Sigmoid colon (tissue), 4 donors: ENCODE measurements at regions not wholly inside any gene's neighbourhood (a gene's known extent, or its start where the extent isn't known, plus 50 kb on each side); places are given as distances from the start of the nearest gene placed in this dataset.

ENCODE experiments used
- CTCF ChIP-seq, 4 experiments: fragments of 450-650 bp in 3 of 4; fragments of 200-600 bp in 1 of 4; IDR thresholded peaks; one replicate each; pipeline ENCODE4 v1.5.1; 2016 to 2019; ENCODE audit warnings: antibody characterized with exemption in 4 of 4, mild to moderate bottlenecking in 3 of 4, moderate library complexity in 2 of 4
- EP300 ChIP-seq, 4 donors: sonication (generic); formaldehyde crosslinking; IDR thresholded peaks; one replicate each; pipeline ENCODE4 v1.6.1; 2017; ENCODE audit warnings: antibody characterized with exemption in 4 of 4
- POLR2A ChIP-seq, 2 donors: fragments of 450-650 bp; IDR thresholded peaks; one replicate each; pipeline ENCODE4 v1.6.1; 2016; ENCODE audit warnings: antibody characterized with exemption in 2 of 2, mild to moderate bottlenecking in 2 of 2, moderate library complexity in 2 of 2
- POLR2AphosphoS5 ChIP-seq, 4 donors: sonication (generic); formaldehyde crosslinking; IDR thresholded peaks; one replicate each; pipeline ENCODE4 v1.6.1; 2017; ENCODE audit warnings: antibody characterized with exemption in 4 of 4

GRCh38 chr10:32139223-32140073 lies 83.2 kb upstream of the KIF5B start:
- TF ChIP-seq EP300 (IDR thresholded peaks at IDR 0.05) = no peak
- TF ChIP-seq CTCF (IDR thresholded peaks at IDR 0.05) = no peak
- TF ChIP-seq POLR2A (IDR thresholded peaks at IDR 0.05) = no peak
- peak in 3 of 4 donors; percentile 23 to 74 (median 32) for TF ChIP-seq POLR2AphosphoS5 (IDR thresholded peaks at IDR 0.05)
